GM19467 (cell line): ENCODE measurements at regions not wholly inside any gene's neighbourhood (a gene's known extent, or its start where the extent isn't known, plus 50 kb on each side); places are given as distances from the start of the nearest gene placed in this dataset.
"Not testable (repeated sequence)": the region's sequence is repeated elsewhere in the genome, so short reads cannot be mapped to it uniquely, and the experiment has no call there.

Experiments used
- ATAC-seq: cut with Tn5 transposase; IDR thresholded peaks from one replicate; pipeline ENCODE4 v1.9.1; 2021; ENCODE audit warnings: mild to moderate bottlenecking, moderate library complexity; ENCODE audit not compliant: unreplicated experiment

- ATAC-seq, result no peak
Observed at GRCh38 chr13:80180740-80181355, 160.1 kb downstream of the SPRY2 start.

- no peak for ATAC-seq
Observed at GRCh38 chr13:80177327-80177726, 163.6 kb downstream of the SPRY2 start.

GRCh38 chr13:80173224-80173623, 167.7 kb downstream of the SPRY2 start:
- ATAC-seq, result no peak

- no peak for ATAC-seq
Observed at GRCh38 chr13:80171096-80171495, 169.8 kb downstream of the SPRY2 start.

- ATAC-seq, result no peak
Observed at GRCh38 chr13:80168089-80168850, 172.7 kb downstream of the SPRY2 start.

- no peak for ATAC-seq
Observed at GRCh38 chr13:80166352-80166751, 174.6 kb downstream of the SPRY2 start.

- ATAC-seq, result no peak
Observed at GRCh38 chr13:80164462-80164861, 176.5 kb downstream of the SPRY2 start.

- ATAC-seq, result no peak
Observed at GRCh38 chr13:80161896-80162295, 179.0 kb downstream of the SPRY2 start.

GRCh38 chr13:80161219-80161618, 179.7 kb downstream of the SPRY2 start:
- ATAC-seq, result no peak

- no peak for ATAC-seq
Observed at GRCh38 chr13:80160110-80160509, 180.8 kb downstream of the SPRY2 start.

DNA sequence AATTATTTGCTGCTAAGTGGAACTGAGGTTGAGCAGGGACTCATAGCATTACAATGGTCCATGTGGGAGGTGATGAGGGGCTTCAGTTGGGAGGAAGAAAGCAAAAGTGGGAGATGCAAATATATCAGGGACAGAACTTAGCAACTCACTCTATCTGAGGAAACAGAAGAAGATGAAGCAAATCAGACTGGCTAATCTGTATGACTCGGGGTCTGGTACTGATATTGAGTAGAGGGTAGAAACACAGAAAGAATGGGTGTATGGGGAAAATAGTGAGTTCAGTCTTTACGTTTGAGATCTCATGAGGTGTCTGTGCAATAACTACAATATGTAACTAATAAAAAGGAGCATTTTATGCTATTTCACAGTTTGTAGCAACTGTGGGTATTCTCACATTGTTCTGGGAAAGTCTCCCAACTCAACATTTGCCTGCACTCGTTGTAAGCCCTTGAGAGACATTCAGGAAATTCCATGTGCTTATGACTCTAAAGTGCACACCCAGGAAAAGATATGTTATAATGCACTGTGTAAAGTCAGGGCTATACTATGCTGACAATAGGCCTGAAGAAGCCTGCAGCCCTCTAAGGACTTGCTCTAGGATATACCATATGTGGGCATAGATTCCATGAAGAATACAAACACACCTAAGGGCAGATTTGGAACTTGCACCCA, 183.5 kb downstream of the SPRY2 start:
- ATAC-seq, result no peak

- not testable (repeated sequence) for ATAC-seq
Observed at GRCh38 chr13:80152142-80152541, 188.8 kb downstream of the SPRY2 start.

DNA sequence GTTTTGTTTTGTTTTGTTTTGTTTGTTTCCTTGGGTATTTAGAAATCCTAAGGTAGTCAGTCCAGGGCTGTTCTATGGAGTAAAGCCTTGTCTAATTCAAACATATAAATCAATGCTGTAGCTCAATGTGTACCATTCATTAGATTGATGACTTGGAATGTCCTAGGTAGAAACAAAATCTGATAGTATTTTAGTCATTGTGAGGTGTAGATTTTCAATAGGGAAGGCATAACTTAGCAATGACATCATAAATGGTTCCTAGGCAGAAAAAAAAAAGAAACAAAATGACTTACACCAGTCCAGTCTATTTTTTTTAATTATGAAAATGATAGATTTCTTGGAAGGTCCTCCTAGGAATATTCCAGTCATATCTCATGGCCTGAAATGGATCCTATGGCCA, 189.9 kb downstream of the SPRY2 start:
- no peak for ATAC-seq

- ATAC-seq, result no peak
Observed at GRCh38 chr13:80149736-80150135, 191.2 kb downstream of the SPRY2 start.

DNA sequence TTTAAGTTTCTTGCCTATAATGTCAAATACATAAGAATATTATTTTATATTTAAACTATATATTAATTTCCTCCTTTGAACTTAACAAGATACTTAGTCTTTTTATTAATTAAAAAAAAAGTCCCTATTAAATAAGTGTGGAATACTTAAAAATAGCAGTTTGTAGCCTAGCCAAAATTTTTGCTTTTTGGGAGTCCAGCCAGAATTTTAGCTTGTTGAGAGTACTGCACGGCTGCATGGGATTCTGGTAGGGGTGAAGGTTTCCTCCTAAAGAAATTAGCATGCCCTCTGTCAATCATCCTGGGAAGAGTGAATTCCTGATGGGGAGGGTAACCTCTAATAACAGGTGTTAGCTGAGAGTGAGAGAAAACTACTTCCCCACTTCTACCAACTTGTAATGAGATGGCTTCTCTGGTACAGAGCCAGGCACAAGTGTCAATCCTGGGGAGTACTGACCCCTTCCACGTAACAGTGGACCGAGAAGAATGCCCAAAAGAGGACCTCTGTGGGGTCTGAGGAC, 195.7 kb downstream of the SPRY2 start:
- ATAC-seq, result no peak

DNA sequence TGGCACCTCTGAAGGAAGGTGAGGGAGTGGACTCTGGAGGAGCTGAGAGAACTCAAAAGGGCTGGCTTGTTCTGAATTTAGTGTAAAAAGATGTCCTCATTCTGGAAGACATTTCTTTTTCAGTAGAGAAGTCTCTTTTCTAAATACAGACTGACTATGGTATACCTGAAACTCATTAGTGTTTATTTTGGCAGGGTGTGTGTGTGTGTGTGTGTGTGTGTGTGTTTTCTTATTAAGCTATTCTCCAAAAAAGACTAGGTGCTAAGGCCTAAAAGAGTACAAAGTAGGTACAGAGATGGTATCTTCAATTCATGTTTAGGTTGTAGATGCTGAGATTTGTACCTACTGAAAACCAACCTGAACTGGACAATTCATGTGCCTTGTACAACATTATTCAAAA, 196.4 kb downstream of the SPRY2 start:
- no peak for ATAC-seq

DNA sequence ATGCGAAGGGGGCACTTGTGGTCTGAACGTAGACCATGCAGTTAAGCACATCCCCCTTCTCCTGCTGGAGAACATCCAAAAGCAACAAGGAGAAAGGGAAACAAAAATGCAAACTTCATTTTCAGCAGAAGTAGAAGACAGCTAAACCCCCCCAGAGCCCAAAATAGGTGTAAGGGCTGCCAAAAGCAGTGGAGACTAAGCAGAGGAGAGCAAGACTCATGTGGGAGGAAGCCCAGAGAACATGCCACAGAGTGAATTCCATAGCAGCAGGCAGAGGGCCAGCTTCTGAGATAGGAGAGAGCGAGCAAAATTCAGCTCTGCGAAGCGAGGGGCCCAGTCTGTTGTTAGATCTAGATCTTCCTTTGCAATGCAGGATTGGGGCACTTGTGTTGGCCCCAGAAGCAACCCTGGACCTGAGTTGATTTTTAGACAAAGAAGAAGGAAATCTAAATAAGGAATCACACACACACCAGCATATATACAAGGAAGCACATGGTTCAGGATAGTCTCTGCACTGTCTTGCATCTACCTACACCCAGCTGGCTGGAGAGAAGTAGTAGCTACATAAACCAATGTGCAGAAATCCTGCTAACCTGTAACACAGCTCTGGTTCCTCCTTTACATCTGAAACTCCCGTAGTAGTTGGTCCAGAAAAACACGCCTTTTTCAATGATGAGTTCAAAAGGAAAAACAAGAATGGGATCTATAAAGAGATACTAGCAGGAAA, 199.6 kb downstream of the SPRY2 start:
- no peak for ATAC-seq

DNA sequence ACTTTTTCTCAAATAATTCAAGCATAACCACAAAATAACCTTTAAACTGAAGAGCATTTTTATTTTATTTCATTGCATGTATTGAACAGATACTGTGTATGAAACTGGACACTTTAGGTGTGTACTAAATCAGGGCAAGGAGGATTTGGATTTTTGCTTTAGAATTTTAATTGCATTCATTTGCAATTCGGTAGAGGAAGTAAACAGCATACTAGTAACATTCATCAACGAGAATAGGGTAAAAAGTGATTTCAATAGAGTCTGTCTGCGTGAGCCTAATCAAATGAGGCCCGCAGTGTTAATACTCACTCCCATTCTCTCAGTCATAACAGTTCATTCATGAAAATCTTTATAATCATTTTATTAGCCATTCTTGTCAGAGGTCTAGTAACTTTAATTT, 200.2 kb downstream of the SPRY2 start:
- ATAC-seq, result no peak

GRCh38 chr13:80139196-80139595, 201.7 kb downstream of the SPRY2 start:
- no peak for ATAC-seq

DNA sequence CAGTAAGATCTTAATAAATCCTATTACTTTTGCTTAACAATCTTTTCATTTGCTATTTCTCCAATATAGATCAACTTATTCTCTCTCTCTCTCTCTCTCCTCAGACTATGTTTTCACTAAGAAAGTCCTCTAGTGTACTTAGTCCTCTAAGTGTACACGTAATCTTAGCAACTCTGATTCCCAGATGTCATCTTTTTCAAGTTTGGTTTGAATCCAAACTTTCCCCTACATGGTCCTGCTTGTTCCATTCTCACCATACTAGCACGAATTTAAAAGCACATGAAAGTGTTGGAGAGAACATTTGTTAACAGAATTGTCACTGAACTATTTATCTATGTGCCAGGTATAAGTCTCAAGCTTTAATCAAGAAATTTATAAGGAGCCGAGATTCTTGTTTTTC, 202.9 kb downstream of the SPRY2 start:
- no peak for ATAC-seq

GRCh38 chr13:80134346-80134745, 206.6 kb downstream of the SPRY2 start:
- no peak for ATAC-seq
